ENCODE measurements at regions not wholly inside any gene's neighbourhood (a gene's known extent, or its start where the extent isn't known, plus 50 kb on each side); places are given as distances from the start of the nearest gene placed in this dataset.

GRCh38 chr13:83311886-83312577 is 570.2 kb downstream of the SLITRK1 start:
- no peaks in the 10 kb centered on the region for H3K9me3 ChIP-seq (replicated peaks in 1 of 3)
- TF ChIP-seq CTCF (IDR thresholded peaks at IDR 0.05) = no peak
- TF ChIP-seq POLR2A (IDR thresholded peaks at IDR 0.05) = no peak
- H3K36me3 ChIP-seq (replicated peaks in 1 of 2) = no peaks in the 10 kb centered on the region
- 40 to 53% (median 47%) methylated on average over 2 of the region's 2 CpGs for WGBS, 4 donors
- intact Hi-C loops (cut with DNase I) = no loop called here
- no peaks in the 10 kb centered on the region for H3K27me3 ChIP-seq
- H3K27ac ChIP-seq = no peak overlapping the region
- H3K4me1 ChIP-seq (replicated peaks in 1 of 2) = no peaks in the 10 kb centered on the region
- no peak overlapping the region for H3K4me3 ChIP-seq
- no peak for DNase-seq

DNA sequence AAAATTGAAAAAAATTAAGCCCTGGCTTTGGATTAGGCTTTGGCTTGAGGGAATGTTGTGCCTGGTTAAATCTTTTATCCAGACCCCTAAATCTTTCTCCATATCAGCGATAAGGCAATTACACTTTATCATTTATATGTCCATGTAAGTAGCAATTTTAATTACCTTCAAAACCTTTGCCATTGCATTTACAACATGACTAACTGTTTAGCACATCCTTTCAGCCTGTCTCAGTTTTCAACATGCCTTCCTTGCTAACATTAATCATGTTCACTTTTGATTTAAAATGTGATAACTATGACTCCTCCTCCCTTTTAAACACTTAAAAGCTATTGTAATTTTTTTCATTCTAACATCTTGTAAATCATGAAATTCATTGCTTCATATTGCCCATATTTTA is 583.7 kb downstream of the SLITRK1 start:
- Histone ChIP-seq H3K9me3 (replicated peaks in 1 of 3) (no peaks in the 10 kb centered on the region), H3K36me3 (replicated peaks in 1 of 2) (no peaks in the 10 kb centered on the region), H3K4me3 (no peak overlapping the region), H3K27ac (no peak overlapping the region), H3K27me3 (no peaks in the 10 kb centered on the region), H3K4me1 (replicated peaks in 1 of 2) (no peaks in the 10 kb centered on the region)
- WGBS, 4 donors = 69 to 90% (median 85%) methylated on average over 1 of the region's 1 CpG
- intact Hi-C loops (cut with DNase I) = no loop called here
- TF ChIP-seq POLR2A (IDR thresholded peaks at IDR 0.05) = no peak
- no peak for TF ChIP-seq CTCF (IDR thresholded peaks at IDR 0.05)
- no peak for DNase-seq

DNA sequence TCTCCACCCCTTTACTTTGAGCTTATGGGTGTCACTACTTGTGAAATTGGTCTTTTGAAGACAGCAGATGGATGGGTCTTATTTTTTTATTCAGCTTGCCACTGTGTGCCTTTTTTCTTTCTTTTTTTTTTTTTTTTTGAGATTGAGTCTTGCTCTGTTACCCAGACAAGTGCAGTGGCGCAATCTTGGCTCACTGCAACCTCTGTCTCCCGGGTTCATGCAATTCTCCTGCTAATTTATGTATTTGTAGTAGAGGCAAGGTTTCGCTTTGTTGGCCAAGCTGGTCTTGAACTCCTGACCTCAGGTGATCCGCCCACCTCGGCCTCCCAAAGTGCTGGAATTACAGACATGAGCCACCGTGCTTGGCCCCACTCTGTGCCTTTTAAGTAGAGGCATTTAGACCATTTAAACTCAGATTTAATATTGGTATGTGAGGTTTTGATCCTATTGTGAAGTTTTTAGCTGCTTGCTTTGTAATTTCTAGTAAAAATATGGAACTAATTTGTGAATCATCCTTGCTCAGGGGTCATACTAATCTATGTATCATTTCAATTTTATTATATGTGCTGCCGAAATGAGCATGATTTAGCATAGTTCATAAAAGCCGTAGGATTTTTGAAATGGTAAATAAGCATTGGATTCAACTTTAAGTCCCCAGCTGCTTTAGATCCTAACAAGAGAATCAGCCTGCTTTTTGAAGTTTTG is 584.5 kb downstream of the SLITRK1 start:
- DNase-seq = no peak
- TF ChIP-seq CTCF (IDR thresholded peaks at IDR 0.05) (no peak), POLR2A (IDR thresholded peaks at IDR 0.05) (no peak)
- no peaks in the 10 kb centered on the region for H3K4me1 ChIP-seq (replicated peaks in 1 of 2)
- H3K27ac ChIP-seq = no peak overlapping the region
- H3K27me3 ChIP-seq = no peaks in the 10 kb centered on the region
- H3K9me3 ChIP-seq (replicated peaks in 1 of 3) = no peaks in the 10 kb centered on the region
- WGBS, 4 donors = 62 to 76% (median 69%) methylated on average over 8 of the region's 8 CpGs
- no peak overlapping the region for H3K4me3 ChIP-seq
- H3K36me3 ChIP-seq (replicated peaks in 1 of 2) = no peaks in the 10 kb centered on the region
- intact Hi-C loops (cut with DNase I) = no loop called here

DNA sequence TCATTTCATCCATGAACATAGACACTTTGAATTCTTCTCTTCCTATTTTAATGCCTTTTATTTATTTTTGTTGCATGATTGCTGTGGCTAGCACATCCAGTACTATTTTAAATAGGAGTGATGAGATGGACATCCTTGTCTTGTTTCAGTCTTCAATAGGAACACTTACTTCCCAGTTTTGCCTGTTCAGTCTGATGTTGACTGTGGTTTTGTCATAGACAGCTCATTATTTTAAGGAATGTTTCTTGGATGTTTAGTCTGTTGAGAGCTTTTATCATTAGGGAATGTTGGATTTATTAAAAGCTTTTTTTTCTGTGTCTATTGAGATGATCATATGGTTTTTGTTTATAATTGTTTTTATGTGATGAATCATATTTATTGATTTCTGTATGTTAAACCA is 586.6 kb downstream of the SLITRK1 start:
- intact Hi-C loops (cut with DNase I) = no loop called here
- TF ChIP-seq POLR2A (IDR thresholded peaks at IDR 0.05) (no peak), CTCF (IDR thresholded peaks at IDR 0.05) (no peak)
- Histone ChIP-seq H3K27me3 (no peaks in the 10 kb centered on the region), H3K4me1 (replicated peaks in 1 of 2) (no peaks in the 10 kb centered on the region), H3K4me3 (no peak overlapping the region), H3K27ac (no peak overlapping the region), H3K9me3 (replicated peaks in 1 of 3) (no peaks in the 10 kb centered on the region), H3K36me3 (replicated peaks in 1 of 2) (no peaks in the 10 kb centered on the region)
- DNase-seq = no peak
